ENCODE measurements at regions not wholly inside any gene's neighbourhood (a gene's known extent, or its start where the extent isn't known, plus 50 kb on each side); places are given as distances from the start of the nearest gene placed in this dataset.

GRCh38 chr18:76678248-76678647 lies 144.1 kb upstream of the ZNF236 start:
- no peak for TF ChIP-seq YY1 (IDR thresholded peaks at IDR 0.05; ENCODE audit: insufficient read depth, insufficient read length)
- no peak for TF ChIP-seq SUZ12 (IDR thresholded peaks at IDR 0.05; ENCODE audit: extremely low read depth, insufficient read depth, insufficient read length)
